Caco-2 (cell line): ENCODE measurements at regions not wholly inside any gene's neighbourhood (a gene's known extent, or its start where the extent isn't known, plus 50 kb on each side); places are given as distances from the start of the nearest gene placed in this dataset.

Source experiments
- BruUV-seq: library from RNA; stranded (reverse); fragments of 400-500 nt; replicated peaks from 2 replicates; lab custom pipeline; 2021; lab: Mats Ljungman, UMichigan
- CTCF ChIA-PET: fragments of 300-600 bp; sonication (Branson Sonifier 250); formaldehyde crosslinking; loops from one replicate; lab custom pipeline; 2022; ENCODE audit warnings: antibody characterized with exemption; lab: Charles Lee
- POLR2A ChIA-PET: fragments of 300-600 bp; sonication (Branson Sonifier 250); formaldehyde crosslinking; loops from one replicate; lab custom pipeline; 2022; ENCODE audit warnings: antibody characterized with exemption; lab: Charles Lee
- DNase-seq, 2 experiments: peaks; one replicate each; pipeline versions ENCODE4 v3.0.0 to v3.0.0-alpha.2; 2020 to 2022
- H3K27me3 ChIP-seq: replicated peaks from 2 replicates; pipeline ENCODE4 v1.6.0; 2011; ENCODE audit warnings: low read length; ENCODE audit not compliant: control insufficient read depth, insufficient read depth
- H3K36me3 ChIP-seq: 2 replicates; pipeline ENCODE4 v1.5.1; 2011; ENCODE audit warnings: low read length; ENCODE audit not compliant: control insufficient read depth, insufficient read depth
- H3K4me1 ChIP-seq: fragments of 250-450 bp; sonication (Bioruptor Pico); 2 replicates; pipeline ENCODE4 v1.5.1; 2020; ENCODE audit warnings: mild to moderate bottlenecking
- H3K4me3 ChIP-seq: 2 replicates; pipeline ENCODE4 v1.5.1; 2011; ENCODE audit warnings: low read depth, mild to moderate bottlenecking, control low read depth, low read length
- H3K9me3 ChIP-seq: fragments of 250-450 bp; sonication (Bioruptor Pico); 2 replicates; pipeline ENCODE4 v1.5.1; 2020; ENCODE audit warnings: mild to moderate bottlenecking, moderate library complexity
- H3K27ac Mint-ChIP-seq: one replicate; pipeline ENCODE4 v1.8.0; 2022; ENCODE audit warnings: mixed read lengths; ENCODE audit not compliant: unreplicated experiment
- H3K27me3 Mint-ChIP-seq: one replicate; pipeline ENCODE4 v1.8.0; 2022; ENCODE audit warnings: mixed read lengths; ENCODE audit not compliant: insufficient read depth, unreplicated experiment
- H3K36me3 Mint-ChIP-seq: one replicate; pipeline ENCODE4 v1.8.0; 2022; ENCODE audit warnings: mild to moderate bottlenecking, mixed read lengths; ENCODE audit not compliant: insufficient read depth, unreplicated experiment
- H3K4me1 Mint-ChIP-seq: one replicate; pipeline ENCODE4 v1.8.0; 2022; ENCODE audit warnings: low read depth, mixed read lengths; ENCODE audit not compliant: unreplicated experiment
- H3K4me3 Mint-ChIP-seq: one replicate; pipeline ENCODE4 v1.8.0; 2022; ENCODE audit warnings: mild to moderate bottlenecking, moderate library complexity, mixed read lengths; ENCODE audit not compliant: unreplicated experiment
- H3K9me3 Mint-ChIP-seq: one replicate; pipeline ENCODE4 v1.8.0; 2022; ENCODE audit warnings: mixed read lengths; ENCODE audit not compliant: unreplicated experiment
- intact Hi-C: fragments of 100-400 bp; cut with micrococcal nuclease; formaldehyde crosslinking; loops from one replicate; pipeline ENCODE4 v1.10.0; 2022; ENCODE audit not compliant: unreplicated experiment
- TF ChIP-seq, protein P1 (sequence below), 2 experiments: fragments of 200-600 bp in 1 of 2; IDR thresholded peaks; 1 replicate in 1 of 2; 2 replicates in 1 of 2; pipeline versions ENCODE4 v1.5.1 to v1.8.0; 2011 to 2022; ENCODE audit warnings: antibody characterized with exemption in 1 of 2, control low read depth in 1 of 2, inconsistent platforms in 1 of 2, low read depth in 1 of 2, low read length in 1 of 2, mild to moderate bottlenecking in 1 of 2, moderate library complexity in 1 of 2; ENCODE audit not compliant: insufficient read depth in 1 of 2, severe bottlenecking in 1 of 2, unreplicated experiment in 1 of 2

DNA sequence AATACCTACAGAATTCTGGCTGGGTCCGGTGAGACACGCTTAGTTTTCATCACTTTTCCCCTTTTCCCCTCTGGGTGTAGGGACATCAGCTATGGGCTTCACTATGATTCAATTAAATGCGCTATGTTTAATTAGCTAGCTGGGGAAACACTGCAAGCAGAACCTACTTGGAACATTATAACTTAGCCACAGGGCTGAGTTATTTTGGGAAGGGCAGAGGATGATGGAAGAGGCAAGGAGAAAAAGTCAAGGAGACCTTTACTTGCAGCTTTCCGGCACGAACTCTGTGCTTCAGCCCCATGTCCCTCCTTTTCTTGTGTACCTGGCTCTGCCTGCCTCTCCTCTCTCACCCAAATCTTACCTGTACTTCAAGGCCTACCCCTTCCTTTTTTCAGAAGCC, 62.8 kb downstream of the KIF4B start:
- no TSS peak for BruUV-seq
- Histone ChIP-seq H3K4me1 (no peaks in the 10 kb centered on the region), H3K9me3 (no peaks in the 10 kb centered on the region), H3K36me3 (no peaks in the 10 kb centered on the region), H3K4me3 (no peak overlapping the region), H3K27me3 (peaks cover 1% of the 10 kb centered on the region; the same call in 1 of the 2 replicates)
- POLR2A ChIA-PET = no interaction called here
- CTCF ChIA-PET = no interaction called here
- no peak for DNase-seq
- Mint-ChIP-seq H3K4me1 (no peaks in the 10 kb centered on the region), H3K27ac (no peak overlapping the region), H3K9me3 (no peaks in the 10 kb centered on the region), H3K36me3 (no peaks in the 10 kb centered on the region), H3K4me3 (no peak overlapping the region), H3K27me3 (peaks cover 6% of the 10 kb centered on the region)
- TF ChIP-seq, protein P1, sequence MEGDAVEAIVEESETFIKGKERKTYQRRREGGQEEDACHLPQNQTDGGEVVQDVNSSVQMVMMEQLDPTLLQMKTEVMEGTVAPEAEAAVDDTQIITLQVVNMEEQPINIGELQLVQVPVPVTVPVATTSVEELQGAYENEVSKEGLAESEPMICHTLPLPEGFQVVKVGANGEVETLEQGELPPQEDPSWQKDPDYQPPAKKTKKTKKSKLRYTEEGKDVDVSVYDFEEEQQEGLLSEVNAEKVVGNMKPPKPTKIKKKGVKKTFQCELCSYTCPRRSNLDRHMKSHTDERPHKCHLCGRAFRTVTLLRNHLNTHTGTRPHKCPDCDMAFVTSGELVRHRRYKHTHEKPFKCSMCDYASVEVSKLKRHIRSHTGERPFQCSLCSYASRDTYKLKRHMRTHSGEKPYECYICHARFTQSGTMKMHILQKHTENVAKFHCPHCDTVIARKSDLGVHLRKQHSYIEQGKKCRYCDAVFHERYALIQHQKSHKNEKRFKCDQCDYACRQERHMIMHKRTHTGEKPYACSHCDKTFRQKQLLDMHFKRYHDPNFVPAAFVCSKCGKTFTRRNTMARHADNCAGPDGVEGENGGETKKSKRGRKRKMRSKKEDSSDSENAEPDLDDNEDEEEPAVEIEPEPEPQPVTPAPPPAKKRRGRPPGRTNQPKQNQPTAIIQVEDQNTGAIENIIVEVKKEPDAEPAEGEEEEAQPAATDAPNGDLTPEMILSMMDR (IDR thresholded peaks at IDR 0.05; ENCODE audit: insufficient read depth in 1 of 2, low read depth in 1 of 2, low read length in 1 of 2, severe bottlenecking in 1 of 2, unreplicated experiment in 1 of 2) = no peak
- intact Hi-C loops = no loop called here

DNA sequence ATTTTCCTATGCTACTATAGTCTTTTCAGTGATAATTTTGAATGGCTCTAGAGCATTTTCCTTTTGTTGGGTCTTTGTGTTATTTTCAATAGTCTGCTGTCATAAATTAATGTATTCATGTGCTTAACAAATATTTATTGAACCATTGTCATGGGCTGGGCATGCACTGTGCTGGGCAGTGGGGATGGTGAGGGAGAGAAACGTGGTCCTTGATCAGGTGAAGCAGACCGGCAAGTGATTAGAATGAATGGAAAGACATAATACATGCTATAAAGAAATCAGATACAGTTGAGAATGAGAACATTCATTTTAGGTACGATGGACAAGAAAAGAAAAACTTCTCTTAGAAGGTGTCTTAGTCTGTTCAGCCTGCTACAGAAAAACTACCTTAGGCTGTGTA, 66.1 kb downstream of the KIF4B start:
- no peak for DNase-seq
- no peaks in the 10 kb centered on the region for H3K9me3 Mint-ChIP-seq
- peaks cover 11% of the 10 kb centered on the region for H3K27me3 Mint-ChIP-seq
- BruUV-seq = no TSS peak
- intact Hi-C loops = no loop called here
- CTCF ChIA-PET = no interaction called here
- H3K4me3 Mint-ChIP-seq = no peak overlapping the region
- H3K27ac Mint-ChIP-seq = no peak overlapping the region
- no peaks in the 10 kb centered on the region for H3K36me3 Mint-ChIP-seq
- Histone ChIP-seq H3K9me3 (no peaks in the 10 kb centered on the region), H3K4me1 (no peaks in the 10 kb centered on the region), H3K36me3 (no peaks in the 10 kb centered on the region), H3K27me3 (peaks cover 1% of the 10 kb centered on the region), H3K4me3 (no peak overlapping the region)
- TF ChIP-seq, protein P1 (IDR thresholded peaks at IDR 0.05; ENCODE audit: insufficient read depth in 1 of 2, low read depth in 1 of 2, low read length in 1 of 2, severe bottlenecking in 1 of 2, unreplicated experiment in 1 of 2) = no peak
- POLR2A ChIA-PET = no interaction called here
- H3K4me1 Mint-ChIP-seq = no peaks in the 10 kb centered on the region

DNA sequence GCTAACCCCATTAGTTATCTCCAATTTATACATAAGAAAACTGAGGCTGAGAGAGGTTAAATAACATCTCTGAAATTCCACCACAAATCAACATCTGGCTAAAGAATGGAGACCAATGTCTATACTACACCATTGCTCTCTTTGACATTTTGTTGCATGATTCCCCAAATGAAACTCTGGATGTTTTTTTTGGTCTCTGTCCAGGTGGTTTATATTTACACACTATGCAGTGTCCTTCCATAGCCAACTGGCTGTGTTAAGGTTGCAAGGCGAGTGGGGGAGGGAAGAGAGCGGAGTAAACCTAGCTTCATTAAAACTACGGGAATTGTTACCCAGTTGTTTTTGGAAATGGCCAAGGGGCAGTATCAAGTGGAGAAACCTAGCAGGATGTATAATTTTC, 67.2 kb downstream of the KIF4B start:
- CTCF ChIA-PET = no interaction called here

More for the DNA sequence above, 67.2 kb downstream of the KIF4B start:
- no peaks in the 10 kb centered on the region for H3K36me3 ChIP-seq
- no TSS peak for BruUV-seq
- H3K4me1 ChIP-seq = no peaks in the 10 kb centered on the region
- Mint-ChIP-seq H3K4me3 (no peak overlapping the region), H3K4me1 (no peaks in the 10 kb centered on the region), H3K9me3 (no peaks in the 10 kb centered on the region), H3K36me3 (no peaks in the 10 kb centered on the region), H3K27ac (no peak overlapping the region), H3K27me3 (peaks cover 11% of the 10 kb centered on the region)
- no peak for DNase-seq
- no peaks in the 10 kb centered on the region; the same call in 1 of the 2 replicates for H3K27me3 ChIP-seq
- H3K9me3 ChIP-seq = no peaks in the 10 kb centered on the region
- POLR2A ChIA-PET = no interaction called here
- TF ChIP-seq, protein P1 (IDR thresholded peaks at IDR 0.05; ENCODE audit: insufficient read depth in 1 of 2, low read depth in 1 of 2, low read length in 1 of 2, severe bottlenecking in 1 of 2, unreplicated experiment in 1 of 2) = no peak
- intact Hi-C loops = no loop called here
- H3K4me3 ChIP-seq = no peak overlapping the region
